GM19397 (cell line): ENCODE measurements at regions not wholly inside any gene's neighbourhood (a gene's known extent, or its start where the extent isn't known, plus 50 kb on each side); places are given as distances from the start of the nearest gene placed in this dataset.

ENCODE experiments used
- ATAC-seq: cut with Tn5 transposase; IDR thresholded peaks from one replicate; pipeline ENCODE4 v1.9.1; 2021; ENCODE audit warnings: mild to moderate bottlenecking, moderate library complexity; ENCODE audit not compliant: unreplicated experiment

DNA sequence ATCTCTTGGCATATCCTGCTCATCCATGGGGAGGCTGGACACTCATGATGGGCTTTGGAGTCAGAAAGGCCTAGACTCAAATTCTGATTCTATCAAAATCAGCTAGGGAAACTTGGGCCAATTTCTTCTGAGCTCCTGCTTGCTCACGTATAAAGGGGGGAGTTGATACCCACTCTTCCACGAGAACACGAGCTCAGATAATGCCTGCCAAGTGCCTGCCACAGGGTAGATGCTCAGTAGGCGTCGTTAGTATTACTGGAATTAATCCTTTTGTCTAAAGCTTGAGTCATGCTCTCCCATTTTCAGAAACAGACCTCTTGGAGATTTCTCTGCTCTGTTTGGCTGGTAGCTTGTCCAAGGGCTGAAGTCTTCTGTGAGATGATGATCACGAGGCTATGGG, 238.3 kb upstream of the MVB12B start:
- ATAC-seq, result no peak

GRCh38 chr9:126089789-126090188, 236.8 kb upstream of the MVB12B start:
- no peak for ATAC-seq

GRCh38 chr9:126093771-126094170, 232.9 kb upstream of the MVB12B start:
- ATAC-seq, result no peak

DNA sequence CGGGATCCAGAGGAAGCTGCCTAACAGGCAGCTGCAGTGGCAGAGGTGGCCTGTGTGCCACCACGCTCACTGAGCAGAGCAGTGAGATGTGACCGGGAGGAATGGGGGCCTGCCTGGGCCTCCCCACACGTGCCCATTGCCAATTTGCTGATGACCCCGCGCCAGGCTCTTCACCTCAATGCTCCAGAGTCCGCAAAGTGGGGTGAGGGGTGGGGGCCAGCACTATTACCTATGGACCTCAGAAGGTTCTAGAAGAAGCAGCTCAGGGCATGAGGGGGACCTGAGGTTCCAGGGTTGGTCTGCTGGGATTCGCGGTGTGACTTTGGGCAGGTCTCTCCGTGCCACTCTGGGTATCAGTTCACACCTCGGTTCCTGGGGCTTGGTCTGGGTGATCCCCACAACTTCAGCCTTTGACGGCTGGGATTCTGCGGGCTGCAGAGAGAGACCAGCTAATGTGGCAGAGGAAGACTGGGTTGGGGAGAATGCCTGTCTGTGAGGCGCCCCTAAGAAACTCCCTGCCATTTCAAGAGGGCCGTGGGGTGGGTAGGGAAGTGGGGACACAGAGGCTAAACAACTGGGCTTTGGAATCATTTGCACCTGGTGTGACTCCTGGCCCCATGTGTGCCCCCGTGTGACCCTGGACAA, 231.0 kb upstream of the MVB12B start:
- no peak for ATAC-seq

DNA sequence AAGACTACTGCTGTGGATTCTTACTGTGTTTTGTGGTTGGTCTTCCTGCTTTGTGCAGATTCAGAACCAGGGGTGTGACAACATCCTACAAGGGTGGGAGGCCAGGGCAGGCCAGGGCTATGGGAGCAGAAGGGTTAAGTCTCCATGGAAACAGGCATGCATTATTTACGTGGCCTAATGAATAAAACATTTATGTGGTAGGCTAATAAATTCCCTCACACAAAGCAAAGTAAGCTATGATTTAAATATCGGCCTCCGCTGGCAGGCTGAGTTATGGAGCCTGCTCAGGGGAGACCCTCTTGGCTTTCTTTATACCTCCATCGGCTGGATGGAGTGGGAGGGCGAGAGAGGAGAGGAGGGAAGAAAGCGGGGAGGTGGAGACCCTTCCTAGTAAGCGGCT, 230.3 kb upstream of the MVB12B start:
- no peak for ATAC-seq

DNA sequence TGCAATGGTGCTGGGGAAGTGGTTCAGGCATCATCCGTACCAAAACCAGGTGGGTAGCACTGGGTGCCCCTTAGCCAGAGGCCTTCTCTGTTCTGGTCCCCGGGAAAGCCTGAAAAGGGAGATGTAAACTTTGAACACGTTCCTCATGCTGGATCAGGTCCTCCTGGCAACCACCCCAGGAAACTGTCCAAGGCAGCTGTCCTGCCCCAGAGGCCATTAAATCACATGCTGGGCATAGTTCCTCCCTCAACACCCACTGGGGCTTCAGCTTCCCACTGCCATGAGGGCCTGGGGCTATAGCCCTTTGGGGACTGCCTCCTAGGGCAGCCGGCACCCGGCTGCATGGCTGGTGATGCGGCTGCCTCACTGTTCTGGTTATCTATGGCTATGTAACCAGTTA, 228.9 kb upstream of the MVB12B start:
- no peak for ATAC-seq

DNA sequence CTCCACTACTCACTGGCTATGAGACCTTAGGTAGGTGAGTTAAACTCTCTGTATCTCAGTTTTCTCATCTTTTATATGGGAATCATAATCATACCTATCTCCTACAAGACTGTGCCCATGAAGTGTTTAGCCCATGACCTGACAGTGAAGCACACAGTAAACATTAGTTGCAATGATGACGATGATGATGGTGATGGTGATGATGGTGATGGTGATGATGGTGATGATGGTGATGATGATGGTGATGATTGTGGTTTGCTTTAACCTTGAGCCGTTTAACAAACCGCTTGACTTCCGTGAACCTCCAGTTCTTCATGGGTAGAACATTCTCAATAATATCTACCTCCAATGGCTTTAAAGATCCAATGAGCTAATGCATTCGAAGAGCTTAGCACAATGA, 220.2 kb upstream of the MVB12B start:
- no peak for ATAC-seq

DNA sequence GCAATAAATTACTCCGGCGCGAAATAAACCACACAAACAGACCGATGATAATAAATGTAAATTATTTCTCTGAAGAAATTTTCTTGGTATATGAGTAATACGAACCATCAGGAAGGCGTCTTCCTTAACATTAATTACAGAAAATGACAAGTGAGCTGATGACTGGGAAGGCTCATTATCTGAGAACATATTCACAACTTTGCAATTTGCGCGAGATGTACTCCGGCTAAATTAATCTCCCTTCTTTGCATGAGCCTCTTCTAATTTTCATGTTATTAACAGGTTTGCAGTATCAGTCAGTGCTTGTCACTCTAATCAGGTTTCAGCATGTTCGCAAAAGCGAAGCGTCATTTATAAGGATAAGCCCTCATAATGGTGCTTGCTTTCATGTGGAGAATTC, 218.9 kb upstream of the MVB12B start:
- ATAC-seq, result no peak

DNA sequence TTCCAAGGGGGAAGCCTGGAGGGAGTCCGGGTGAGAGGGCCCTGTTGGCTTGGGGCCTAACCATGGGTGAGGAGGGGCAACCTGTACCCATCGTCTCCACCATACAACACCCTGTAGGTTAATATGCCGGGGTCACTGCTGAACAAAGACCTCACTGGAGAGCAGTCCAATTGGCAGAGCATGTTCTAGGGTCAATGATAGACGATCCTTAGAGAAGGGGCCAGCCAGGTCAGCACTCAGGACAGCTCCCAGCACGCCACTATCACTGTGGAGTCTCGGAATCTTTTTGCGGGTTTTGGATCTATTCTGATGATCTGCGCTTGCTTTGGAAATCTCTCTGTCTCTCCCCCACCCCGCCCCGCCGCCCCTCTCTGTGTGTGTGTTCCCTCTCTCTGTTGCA, 218.4 kb upstream of the MVB12B start:
- ATAC-seq, result no peak

DNA sequence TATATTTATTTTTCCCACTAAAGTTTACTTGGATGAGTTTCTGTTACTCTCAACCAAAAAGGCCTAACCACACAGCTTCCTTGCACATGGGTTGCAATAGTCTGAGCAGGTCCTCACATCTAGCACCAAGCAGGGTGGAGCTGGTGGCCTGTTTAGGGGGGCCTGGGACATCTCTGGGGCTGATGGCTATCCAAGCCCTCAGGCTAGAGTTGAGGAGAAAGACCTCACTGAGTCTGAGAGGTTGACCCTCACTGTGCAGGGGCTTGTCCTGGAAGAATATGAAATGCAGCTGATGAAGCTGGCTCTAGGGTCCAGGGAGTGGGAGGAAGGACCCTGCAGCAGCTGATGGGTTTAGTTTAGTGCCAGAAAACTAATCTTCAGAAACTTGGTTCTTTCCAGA, 217.1 kb upstream of the MVB12B start:
- ATAC-seq, result no peak

- ATAC-seq, result no peak
Observed at GRCh38 chr9:126111556-126111955, 215.1 kb upstream of the MVB12B start.

- ATAC-seq, result no peak
Observed at GRCh38 chr9:126112135-126112720, 214.4 kb upstream of the MVB12B start.

GRCh38 chr9:126113176-126113575, 213.5 kb upstream of the MVB12B start:
- ATAC-seq, result no peak

GRCh38 chr9:126113756-126114408, 212.7 kb upstream of the MVB12B start:
- no peak for ATAC-seq

- no peak for ATAC-seq
Observed at GRCh38 chr9:126114409-126114760, 212.2 kb upstream of the MVB12B start.

DNA sequence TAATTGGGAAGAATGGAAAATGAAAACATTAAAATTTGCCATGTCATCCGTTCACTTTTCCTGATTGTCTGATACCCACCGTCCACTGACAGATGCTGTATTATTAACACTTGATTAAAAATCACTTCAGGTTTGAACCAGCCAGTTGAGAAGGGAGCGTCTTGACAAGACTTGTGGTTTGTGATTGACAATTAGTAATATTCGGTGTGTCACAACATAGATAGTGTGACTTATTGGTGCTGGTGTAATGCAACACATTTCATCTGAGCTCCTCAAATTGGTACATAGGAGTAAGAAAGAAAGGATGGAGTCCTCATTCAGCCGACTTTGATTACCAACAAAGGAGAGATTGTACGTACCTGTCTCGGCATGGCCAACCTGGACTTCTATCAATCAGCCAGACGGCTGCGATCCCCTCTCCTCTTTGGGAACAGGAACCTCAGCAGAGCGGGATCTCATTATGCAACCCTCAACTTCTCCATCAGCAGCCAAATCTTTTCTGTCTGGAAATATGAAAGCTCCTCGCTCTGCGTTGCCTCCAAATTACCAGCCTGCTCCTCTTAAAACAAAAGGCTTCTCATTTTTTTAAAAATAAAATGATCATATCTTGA, 211.7 kb upstream of the MVB12B start:
- no peak for ATAC-seq

DNA sequence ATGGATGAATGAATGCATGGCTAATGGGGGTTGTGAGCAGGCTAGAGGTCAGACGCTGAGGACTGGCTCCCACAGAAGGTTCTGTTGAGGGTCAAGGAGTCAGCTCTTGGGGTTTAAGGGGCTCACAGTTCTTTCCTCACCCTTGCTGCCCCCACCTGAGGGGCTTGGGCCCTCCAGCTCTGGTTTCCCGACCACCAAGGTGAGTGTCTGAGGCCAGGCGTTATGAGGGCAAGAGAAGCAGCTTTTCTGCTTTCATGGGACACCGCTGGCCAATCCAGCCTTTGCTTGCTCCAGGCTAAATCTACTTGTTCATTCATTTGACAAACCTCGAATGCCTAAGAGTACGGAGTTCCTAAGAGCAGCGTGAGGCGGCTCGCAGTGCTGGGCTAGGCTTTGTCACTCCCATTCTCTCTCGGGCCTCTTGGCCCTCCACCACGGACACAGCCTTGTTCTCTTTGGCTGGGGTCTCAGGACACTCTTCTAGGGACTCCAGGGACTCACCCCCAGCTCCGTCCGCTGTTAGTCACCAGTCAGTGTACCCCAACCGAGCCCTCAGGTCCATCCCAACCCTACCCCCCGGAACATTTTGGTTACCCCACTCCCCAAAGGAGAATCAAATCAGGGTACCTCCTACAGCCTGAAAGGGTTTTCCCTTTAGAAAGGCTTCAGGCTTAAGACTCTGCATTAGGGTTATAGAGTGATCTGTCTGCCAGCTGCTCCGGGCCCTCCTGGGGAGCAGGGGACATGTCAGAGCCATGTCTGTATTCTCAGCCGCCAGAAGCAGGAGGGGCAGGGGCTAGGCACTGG, 210.1 kb upstream of the MVB12B start:
- no peak for ATAC-seq

DNA sequence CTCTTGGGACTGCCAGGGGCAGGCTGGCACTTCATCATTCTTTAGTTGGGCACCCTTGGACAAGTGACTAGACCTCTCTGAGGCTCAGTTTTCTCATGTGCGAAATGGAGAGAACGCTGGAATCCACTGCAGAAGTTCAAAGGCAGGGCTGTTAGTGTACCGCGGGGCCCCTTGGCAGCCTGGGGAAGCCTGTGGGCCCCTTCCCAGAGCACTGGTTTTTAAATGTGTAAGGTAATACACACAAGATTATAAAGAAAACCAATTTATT, 209.5 kb upstream of the MVB12B start:
- no peak for ATAC-seq

DNA sequence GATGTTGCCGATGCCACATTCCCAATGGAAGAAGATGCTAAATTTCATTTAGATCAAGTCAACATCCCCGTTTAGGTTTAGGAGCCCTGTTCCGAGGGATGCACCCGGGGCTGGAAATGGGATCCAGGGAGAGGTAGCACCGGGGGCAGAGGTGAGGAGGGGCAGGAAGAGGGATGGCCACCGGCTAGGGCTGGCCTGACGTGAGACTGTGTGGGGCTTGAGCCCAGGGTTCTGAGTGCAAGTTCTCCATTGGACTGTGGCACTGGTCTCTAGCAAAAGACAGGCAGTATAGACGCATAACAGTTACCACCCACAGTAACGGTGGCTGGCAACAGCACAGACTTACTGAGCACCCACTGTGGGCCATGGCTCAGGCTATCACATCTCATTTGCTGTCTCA, 209.0 kb upstream of the MVB12B start:
- no peak for ATAC-seq

DNA sequence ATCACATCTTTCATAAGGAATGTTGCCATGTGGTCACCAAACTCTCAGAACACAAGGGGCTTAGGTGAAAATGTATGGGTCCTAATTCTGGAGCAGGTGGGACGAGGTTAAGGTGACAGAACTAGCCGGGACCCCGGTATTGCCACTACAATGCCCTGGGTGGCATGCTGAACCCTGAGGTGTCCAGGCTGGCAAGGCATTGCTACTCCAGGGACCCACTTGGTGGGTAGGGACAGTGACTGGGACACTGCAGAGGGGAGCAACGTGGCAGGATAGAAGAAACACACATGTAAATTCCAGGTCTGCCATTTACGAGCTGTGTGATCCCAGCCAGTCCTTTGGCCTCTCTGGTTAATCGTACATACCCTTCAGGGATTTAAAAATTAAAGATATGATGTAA, 206.9 kb upstream of the MVB12B start:
- ATAC-seq, result no peak

DNA sequence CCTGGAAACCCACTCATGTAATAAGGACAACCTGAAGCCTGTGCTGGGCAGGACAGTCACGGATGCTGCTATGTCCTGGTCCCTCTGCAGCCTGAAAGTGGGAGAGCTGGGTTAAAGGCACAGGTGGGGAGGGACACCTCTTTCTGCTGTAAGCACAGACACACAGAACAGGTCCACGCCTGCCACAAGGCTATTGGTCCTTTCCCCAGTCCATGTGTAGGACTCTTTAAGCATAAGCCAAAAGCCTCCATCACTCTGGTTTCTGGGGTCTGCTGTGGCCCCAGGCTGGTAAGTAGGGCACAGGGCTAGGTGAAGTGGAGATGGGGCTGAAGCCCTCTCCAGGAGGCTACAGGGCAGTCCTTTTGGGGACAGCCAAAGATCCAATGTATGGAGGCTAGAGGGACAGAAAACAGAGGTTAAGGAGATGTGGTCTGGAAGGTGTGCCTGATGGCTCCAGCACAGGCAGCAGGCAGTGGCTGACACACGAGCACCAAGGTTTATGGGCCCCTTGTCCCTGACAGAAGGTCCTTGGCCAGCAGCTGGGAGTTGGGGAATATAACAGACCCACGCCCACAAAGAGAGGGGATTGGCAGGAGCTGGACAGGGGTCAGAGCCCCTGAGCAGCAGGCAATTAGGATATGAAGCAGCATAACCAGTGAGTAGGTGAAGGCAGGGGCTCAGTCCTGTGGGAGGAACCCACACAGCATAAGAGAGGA, 203.6 kb upstream of the MVB12B start:
- no peak for ATAC-seq
